SK-N-MC (cell line): ENCODE measurements at regions not wholly inside any gene's neighbourhood (a gene's known extent, or its start where the extent isn't known, plus 50 kb on each side); places are given as distances from the start of the nearest gene placed in this dataset.

Experiments
- EZH2 ChIP-seq: fragments of 200-600 bp; sonication (generic); IDR thresholded peaks from one replicate; pipeline ENCODE4 v1.6.1; 2017; ENCODE audit warnings: antibody characterized with exemption
- FOXP2 ChIP-seq: optimal IDR thresholded peaks from 2 replicates; pipeline ENCODE3; 2011; ENCODE audit warnings: mild to moderate bottlenecking, moderate library complexity; ENCODE audit not compliant: insufficient read depth; ENCODE audit errors: extremely low read length, control extremely low read depth
- POLR2AphosphoS5 ChIP-seq: IDR thresholded peaks from 2 replicates; pipeline ENCODE4 v1.6.1; 2012; ENCODE audit warnings: mild to moderate bottlenecking, low read depth, low read length, borderline replicate concordance

GRCh38 chr12:45637706-45638105 is 91.8 kb upstream of the ARID2 start:
- TF ChIP-seq POLR2AphosphoS5 (no peak), EZH2 (no peak), FOXP2 (no peak)
